GM23338 (cell line): ENCODE measurements at regions not wholly inside any gene's neighbourhood (a gene's known extent, or its start where the extent isn't known, plus 50 kb on each side); places are given as distances from the start of the nearest gene placed in this dataset.

ENCODE experiments used
- ATAC-seq: fragments of 200-7000 bp; cut with Tn5 transposase; 3 replicates; pipeline ENCODE4 v1.9.1; 2020
- DNase-seq: peaks from one replicate; pipeline ENCODE4 v3.0.0-alpha.2; 2015; ENCODE audit warnings: low spot score
- H2AFZ ChIP-seq: fragments of 200-600 bp; sonication (generic); 2 replicates; pipeline ENCODE4 v1.8.0; 2016; ENCODE audit warnings: antibody characterized with exemption, mild to moderate bottlenecking, moderate library complexity
- H3F3A ChIP-seq: fragments of 200-600 bp; sonication (generic); replicated peaks from 2 replicates; pipeline ENCODE4 v1.8.0; 2017; ENCODE audit warnings: antibody characterized with exemption, mixed run types, low read depth
- H3K27ac ChIP-seq: fragments of 200-600 bp; sonication (generic); 2 replicates; pipeline ENCODE4 v1.6.1; 2016; ENCODE audit warnings: low read depth
- H3K27me3 ChIP-seq: fragments of 200-600 bp; sonication (generic); 2 replicates; pipeline ENCODE4 v1.8.0; 2016; ENCODE audit warnings: mild to moderate bottlenecking, mixed run types, moderate library complexity; ENCODE audit not compliant: insufficient read depth
- H3K36me3 ChIP-seq: fragments of 200-600 bp; sonication (generic); 2 replicates; pipeline ENCODE4 v1.8.0; 2016; ENCODE audit warnings: mild to moderate bottlenecking; ENCODE audit not compliant: insufficient read depth
- H3K4me1 ChIP-seq: fragments of 200-600 bp; sonication (generic); 2 replicates; pipeline ENCODE4 v1.8.0; 2016; ENCODE audit warnings: mild to moderate bottlenecking, moderate library complexity; ENCODE audit not compliant: insufficient read depth
- H3K4me2 ChIP-seq: fragments of 200-600 bp; sonication (generic); 2 replicates; pipeline ENCODE4 v1.7.1; 2017; ENCODE audit warnings: mixed run types
- H3K4me3 ChIP-seq: fragments of 200-600 bp; sonication (generic); 2 replicates; pipeline ENCODE4 v1.6.1; 2016; ENCODE audit warnings: mixed run types
- H3K79me2 ChIP-seq: fragments of 200-600 bp; sonication (generic); replicated peaks from 2 replicates; pipeline ENCODE4 v1.8.0; 2017; ENCODE audit warnings: mild to moderate bottlenecking; ENCODE audit not compliant: insufficient read depth
- H3K9me2 ChIP-seq: fragments of 200-600 bp; sonication (generic); 2 replicates; pipeline ENCODE4 v1.8.0; 2017; ENCODE audit not compliant: insufficient read depth
- H4K20me1 ChIP-seq: fragments of 200-600 bp; sonication (generic); replicated peaks from 2 replicates; pipeline ENCODE4 v1.8.0; 2017; ENCODE audit warnings: mild to moderate bottlenecking; ENCODE audit not compliant: insufficient read depth
- H3K27ac Mint-ChIP-seq: 2 replicates; pipeline ENCODE4 v1.8.0; 2020; ENCODE audit warnings: inconsistent platforms, mild to moderate bottlenecking, moderate library complexity, mixed read lengths
- H3K27me3 Mint-ChIP-seq: 3 replicates; pipeline ENCODE4 v1.8.0; 2022; ENCODE audit warnings: low read depth, mild to moderate bottlenecking, moderate library complexity, mixed read lengths, inconsistent platforms; ENCODE audit not compliant: insufficient read depth, poor library complexity
- H3K36me3 Mint-ChIP-seq: 3 replicates; pipeline ENCODE4 v1.8.0; 2021; ENCODE audit warnings: low read depth, mild to moderate bottlenecking, inconsistent platforms, moderate library complexity, mixed read lengths
- H3K4me1 Mint-ChIP-seq: 3 replicates; pipeline ENCODE4 v1.8.0; 2020; ENCODE audit warnings: mild to moderate bottlenecking, inconsistent platforms, mixed read lengths
- H3K4me3 Mint-ChIP-seq: 3 replicates; pipeline ENCODE4 v1.8.0; 2021; ENCODE audit warnings: moderate library complexity, mild to moderate bottlenecking, inconsistent platforms, mixed read lengths
- H3K9me3 Mint-ChIP-seq: 3 replicates; pipeline ENCODE4 v1.8.0; 2020; ENCODE audit warnings: moderate library complexity, mild to moderate bottlenecking, inconsistent platforms, mixed read lengths
- CREB1 ChIP-seq: fragments of 250-450 bp; sonication (Bioruptor Pico); IDR thresholded peaks from 2 replicates; pipeline ENCODE4 v1.5.0; 2020; ENCODE audit warnings: low read depth, mild to moderate bottlenecking, moderate library complexity
- CTCF ChIP-seq, 2 experiments: fragments of 200-600 bp in 1 of 2; sonication (generic) in 1 of 2; conservative IDR thresholded peaks; 2 replicates each; pipeline versions ENCODE4 v1.5.1 to v1.6.1; 2016 to 2017; ENCODE audit warnings: antibody characterized with exemption in 2 of 2, low read depth in 2 of 2, mild to moderate bottlenecking in 2 of 2, moderate library complexity in 1 of 2
- ETS1 ChIP-seq: IDR thresholded peaks from 2 replicates; pipeline ENCODE4 v1.6.1; 2016; ENCODE audit warnings: antibody characterized with exemption
- EZH2 ChIP-seq: fragments of 200-600 bp; sonication (generic); IDR thresholded peaks from one replicate; pipeline ENCODE4 v1.8.0; 2017; ENCODE audit warnings: antibody characterized with exemption, mild to moderate bottlenecking, low read depth; ENCODE audit not compliant: unreplicated experiment
- EZH2phosphoT487 ChIP-seq: fragments of 200-600 bp; sonication (generic); IDR thresholded peaks from one replicate; pipeline ENCODE4 v1.8.1; 2018; ENCODE audit warnings: antibody characterized with exemption; ENCODE audit not compliant: unreplicated experiment
- JUNB ChIP-seq: IDR thresholded peaks from one replicate; pipeline ENCODE4 v1.6.1; 2016; ENCODE audit warnings: antibody characterized with exemption; ENCODE audit not compliant: unreplicated experiment
- NANOG ChIP-seq: IDR thresholded peaks from 2 replicates; pipeline ENCODE4 v1.6.1; 2016; ENCODE audit warnings: antibody characterized with exemption, borderline replicate concordance
- POLR2AphosphoS5 ChIP-seq: IDR thresholded peaks from 2 replicates; pipeline ENCODE4 v1.6.1; 2016; ENCODE audit warnings: antibody characterized with exemption, low read depth
- REST ChIP-seq: IDR thresholded peaks from one replicate; pipeline ENCODE4 v1.6.1; 2018; ENCODE audit warnings: antibody characterized with exemption; ENCODE audit not compliant: unreplicated experiment
- STAT1 ChIP-seq: IDR thresholded peaks from one replicate; pipeline ENCODE4 v1.6.1; 2016; ENCODE audit warnings: antibody characterized with exemption; ENCODE audit not compliant: unreplicated experiment
- ZNF114 ChIP-seq: fragments of 250-450 bp; sonication (Bioruptor Pico); IDR thresholded peaks from 2 replicates; pipeline ENCODE4 v1.5.0; 2020; ENCODE audit warnings: mild to moderate bottlenecking, moderate library complexity
- ZNF331 ChIP-seq: fragments of 250-450 bp; sonication (Bioruptor Pico); IDR thresholded peaks from 2 replicates; pipeline ENCODE4 v1.5.0; 2020; ENCODE audit warnings: low read depth, mild to moderate bottlenecking, moderate library complexity
- ZNF462 ChIP-seq: fragments of 250-450 bp; sonication (Bioruptor Pico); IDR thresholded peaks from 2 replicates; pipeline ENCODE4 v1.5.0; 2020; ENCODE audit warnings: mild to moderate bottlenecking, moderate library complexity

GRCh38 chr18:65526099-65526498 is 224.7 kb upstream of the CDH7 start:
- H3K4me3 Mint-ChIP-seq: no peak overlapping the region
- TF ChIP-seq POLR2AphosphoS5 (no peak), NANOG (no peak), STAT1 (no peak), JUNB (no peak), EZH2phosphoT487 (no peak), EZH2 (no peak), ZNF462 (CRISPR knock-in tag) (no peak), ETS1 (no peak), CREB1 (CRISPR knock-in tag) (no peak), ZNF114 (no peak), REST (no peak), CTCF (conservative IDR thresholded peaks at IDR 0.05; ENCODE audit: low read depth in 2 of 2) (no peak), ZNF331 (CRISPR knock-in tag) (no peak)
- no peaks in the 10 kb centered on the region for H3K9me3 Mint-ChIP-seq

More at GRCh38 chr18:65526099-65526498, 224.7 kb upstream of the CDH7 start:
- DNase-seq (no peak), ATAC-seq (no peak)
- Histone ChIP-seq H3K4me1 (no peaks in the 10 kb centered on the region), H3K4me3 (no peak overlapping the region), H3K27me3 (no peaks in the 10 kb centered on the region), H3K4me2 (no peak overlapping the region), H3F3A (no peaks in the 10 kb centered on the region), H3K36me3 (no peaks in the 10 kb centered on the region), H4K20me1 (no peaks in the 10 kb centered on the region), H2AFZ (no peak overlapping the region), H3K79me2 (no peaks in the 10 kb centered on the region), H3K9me2 (no peaks in the 10 kb centered on the region), H3K27ac (no peak overlapping the region)
- no peaks in the 10 kb centered on the region for H3K27me3 Mint-ChIP-seq
- 0 out of 3 replicates have a peak, but pooled peaks cover 6% of the 10 kb centered on the region for H3K4me1 Mint-ChIP-seq
- no peaks in the 10 kb centered on the region for H3K36me3 Mint-ChIP-seq
- no peak overlapping the region for H3K27ac Mint-ChIP-seq
